Vagina (tissue), 2 donors: ENCODE measurements at regions not wholly inside any gene's neighbourhood (a gene's known extent, or its start where the extent isn't known, plus 50 kb on each side); places are given as distances from the start of the nearest gene placed in this dataset.

ENCODE experiments used
- POLR2AphosphoS5 ChIP-seq, 2 donors: sonication (generic); formaldehyde crosslinking; IDR thresholded peaks; one replicate each; pipeline ENCODE4 v1.9.0; 2017; ENCODE audit warnings: antibody characterized with exemption in 2 of 2, mild to moderate bottlenecking in 2 of 2, low read depth in 1 of 2; ENCODE audit not compliant: insufficient read depth in 1 of 2
- TF ChIP-seq, protein P1 (sequence below), 3 experiments: fragments of 450-650 bp in 2 of 3; fragments of 200-600 bp in 1 of 3; sonication (generic) in 1 of 3; IDR thresholded peaks; one replicate each; pipeline ENCODE4 v1.5.1; 2017 to 2019; ENCODE audit warnings: antibody characterized with exemption in 3 of 3, mild to moderate bottlenecking in 2 of 3, moderate library complexity in 2 of 3

DNA sequence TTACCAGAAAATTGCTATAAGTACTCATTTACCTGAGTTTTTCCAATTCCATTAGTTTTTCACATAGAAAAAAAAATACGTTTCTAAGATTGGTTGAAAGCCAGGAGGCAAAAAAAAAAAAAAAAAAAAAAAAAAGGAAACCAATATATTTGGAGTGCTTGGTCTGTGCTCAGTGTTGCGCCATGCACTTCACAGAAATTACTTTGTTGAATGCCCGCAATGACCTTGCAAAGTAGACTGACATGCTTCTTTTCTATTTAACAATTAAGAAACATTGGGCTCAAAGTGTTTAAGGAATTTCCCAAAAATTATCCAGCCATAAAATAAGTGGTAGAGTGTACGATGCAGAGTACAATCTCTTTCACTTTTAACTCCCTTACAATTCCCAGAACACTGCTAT, 65.2 kb upstream of the PAPPA start:
- TF ChIP-seq, protein P1, sequence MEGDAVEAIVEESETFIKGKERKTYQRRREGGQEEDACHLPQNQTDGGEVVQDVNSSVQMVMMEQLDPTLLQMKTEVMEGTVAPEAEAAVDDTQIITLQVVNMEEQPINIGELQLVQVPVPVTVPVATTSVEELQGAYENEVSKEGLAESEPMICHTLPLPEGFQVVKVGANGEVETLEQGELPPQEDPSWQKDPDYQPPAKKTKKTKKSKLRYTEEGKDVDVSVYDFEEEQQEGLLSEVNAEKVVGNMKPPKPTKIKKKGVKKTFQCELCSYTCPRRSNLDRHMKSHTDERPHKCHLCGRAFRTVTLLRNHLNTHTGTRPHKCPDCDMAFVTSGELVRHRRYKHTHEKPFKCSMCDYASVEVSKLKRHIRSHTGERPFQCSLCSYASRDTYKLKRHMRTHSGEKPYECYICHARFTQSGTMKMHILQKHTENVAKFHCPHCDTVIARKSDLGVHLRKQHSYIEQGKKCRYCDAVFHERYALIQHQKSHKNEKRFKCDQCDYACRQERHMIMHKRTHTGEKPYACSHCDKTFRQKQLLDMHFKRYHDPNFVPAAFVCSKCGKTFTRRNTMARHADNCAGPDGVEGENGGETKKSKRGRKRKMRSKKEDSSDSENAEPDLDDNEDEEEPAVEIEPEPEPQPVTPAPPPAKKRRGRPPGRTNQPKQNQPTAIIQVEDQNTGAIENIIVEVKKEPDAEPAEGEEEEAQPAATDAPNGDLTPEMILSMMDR (IDR thresholded peaks at IDR 0.05) = no peak
- no peak for TF ChIP-seq POLR2AphosphoS5 (IDR thresholded peaks at IDR 0.05; ENCODE audit: insufficient read depth in 1 of 2, low read depth in 1 of 2)
